ENCODE measurements at regions not wholly inside any gene's neighbourhood (a gene's known extent, or its start where the extent isn't known, plus 50 kb on each side); places are given as distances from the start of the nearest gene placed in this dataset.

- dilution Hi-C loops (cut with MboI; ENCODE audit: extremely low pct_ligation_motif_present, low sequenced_read_pairs), result no loop called here
- no peak for FAIRE-seq
Measured at GRCh38 chr4:123649250-123649644, 252.7 kb downstream of the SPRY1 start.

GRCh38 chr4:123649645-123650391, 253.2 kb downstream of the SPRY1 start:
- peak overlapping the region; percentile 62 for H3K4me2 ChIP-seq (ENCODE audit: control insufficient read depth, extremely low read depth, insufficient read depth, low read depth, low read length)
- dilution Hi-C loops (cut with MboI; ENCODE audit: extremely low pct_ligation_motif_present, low sequenced_read_pairs), result no loop called here
- FAIRE-seq, result peak; percentile 83
- no peaks in the 10 kb centered on the region for H3K79me2 ChIP-seq (ENCODE audit: control insufficient read depth, insufficient read depth, low read length)
- H3K9me3 ChIP-seq (ENCODE audit: control insufficient read depth, low read depth, low read length), result no peaks in the 10 kb centered on the region
- no peaks in the 10 kb centered on the region for H3K27me3 ChIP-seq (ENCODE audit: control insufficient read depth, extremely low read depth, insufficient read depth, low read length)
- H3K36me3 ChIP-seq (ENCODE audit: control insufficient read depth in 2 of 2, extremely low read depth in 1 of 2, insufficient read depth in 2 of 2, low read length in 2 of 2), result no peaks in the 10 kb centered on the region
- H3K9ac ChIP-seq (ENCODE audit: control insufficient read depth, extremely low read depth, insufficient read depth, low read length), result peak overlapping the region; percentile 16
- H3K4me3 ChIP-seq (ENCODE audit: control insufficient read depth in 2 of 3, extremely low read depth in 1 of 3, insufficient read depth in 2 of 3, low read depth in 1 of 3, low read length in 3 of 3), result peak overlapping the region in 2 of 3 experiments; percentile 9 to 11
- H3K27ac ChIP-seq (ENCODE audit: control insufficient read depth, insufficient read depth, low read length), result peak overlapping the region; percentile 67
- no peaks in the 10 kb centered on the region for H3K9me1 ChIP-seq (ENCODE audit: control insufficient read depth, extremely low read depth, insufficient read depth, low read length)
- peak; percentile 30 for DNase-seq (ENCODE audit: low read depth, low spot score)
- H2AFZ ChIP-seq (ENCODE audit: control insufficient read depth, low read length), result peak overlapping the region; percentile 74
- TF ChIP-seq CTCF (optimal IDR thresholded peaks at IDR 0.05 in 1 of 3, IDR thresholded peaks at IDR 0.05 in 1 of 3, conservative IDR thresholded peaks at IDR 0.05 in 1 of 3; ENCODE audit: extremely low read depth in 1 of 3, insufficient read depth in 2 of 3, low read length in 3 of 3) (no peak), EZH2 (IDR thresholded peaks at IDR 0.05; ENCODE audit: low read length) (no peak)
- no peaks in the 10 kb centered on the region for H4K20me1 ChIP-seq (ENCODE audit: control insufficient read depth, extremely low read depth, insufficient read depth, low read length)
- H3K4me1 ChIP-seq (ENCODE audit: control insufficient read depth, extremely low read depth, insufficient read depth, low read length), result peaks cover 19% of the 10 kb centered on the region

More at GRCh38 chr4:123649250-123649644, 252.7 kb downstream of the SPRY1 start:
- Histone ChIP-seq H3K79me2 (ENCODE audit: control insufficient read depth, insufficient read depth, low read length) (no peaks in the 10 kb centered on the region), H3K36me3 (ENCODE audit: control insufficient read depth in 2 of 2, extremely low read depth in 1 of 2, insufficient read depth in 2 of 2, low read length in 2 of 2) (no peaks in the 10 kb centered on the region), H3K9ac (ENCODE audit: control insufficient read depth, extremely low read depth, insufficient read depth, low read length) (peak overlapping the region; percentile 16), H4K20me1 (ENCODE audit: control insufficient read depth, extremely low read depth, insufficient read depth, low read length) (no peaks in the 10 kb centered on the region), H3K9me3 (ENCODE audit: control insufficient read depth, low read depth, low read length) (no peaks in the 10 kb centered on the region), H3K4me2 (ENCODE audit: control insufficient read depth, extremely low read depth, insufficient read depth, low read depth, low read length) (peak overlapping the region; percentile 62), H3K27ac (ENCODE audit: control insufficient read depth, insufficient read depth, low read length) (peak overlapping the region; percentile 67), H2AFZ (ENCODE audit: control insufficient read depth, low read length) (peak overlapping the region; percentile 78), H3K9me1 (ENCODE audit: control insufficient read depth, extremely low read depth, insufficient read depth, low read length) (no peaks in the 10 kb centered on the region), H3K4me1 (ENCODE audit: control insufficient read depth, extremely low read depth, insufficient read depth, low read length) (peaks cover 19% of the 10 kb centered on the region), H3K27me3 (ENCODE audit: control insufficient read depth, extremely low read depth, insufficient read depth, low read length) (no peaks in the 10 kb centered on the region), H3K4me3 (ENCODE audit: control insufficient read depth in 2 of 3, extremely low read depth in 1 of 3, insufficient read depth in 2 of 3, low read depth in 1 of 3, low read length in 3 of 3) (no peak overlapping the region)
- no peak for DNase-seq (ENCODE audit: low read depth, low spot score)
- TF ChIP-seq EZH2 (IDR thresholded peaks at IDR 0.05; ENCODE audit: low read length) (no peak), CTCF (optimal IDR thresholded peaks at IDR 0.05 in 1 of 3, IDR thresholded peaks at IDR 0.05 in 1 of 3, conservative IDR thresholded peaks at IDR 0.05 in 1 of 3; ENCODE audit: extremely low read depth in 1 of 3, insufficient read depth in 2 of 3, low read length in 3 of 3) (no peak)
